ENCODE measurements at regions not wholly inside any gene's neighbourhood (a gene's known extent, or its start where the extent isn't known, plus 50 kb on each side); places are given as distances from the start of the nearest gene placed in this dataset.
"Not testable (repeated sequence)": the region's sequence is repeated elsewhere in the genome, so short reads cannot be mapped to it uniquely, and the experiment has no call there.

DNA sequence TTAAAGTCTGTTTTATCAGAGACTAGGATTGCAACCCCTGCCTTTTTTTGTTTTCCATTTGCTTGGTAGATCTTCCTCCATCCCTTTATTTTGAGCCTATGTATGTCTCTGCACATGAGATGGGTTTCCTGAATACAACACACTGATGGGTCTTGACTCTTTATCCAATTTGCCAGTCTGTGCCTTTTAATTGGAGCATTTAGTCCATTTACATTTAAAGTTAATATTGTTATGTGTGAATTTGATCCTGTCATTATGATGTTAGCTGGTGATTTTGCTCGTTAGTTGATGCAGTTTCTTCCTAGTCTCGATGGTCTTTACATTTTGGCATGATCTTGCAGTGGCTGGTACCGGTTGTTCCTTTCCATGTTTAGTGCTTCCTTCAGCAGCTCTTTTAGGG is 129.1 kb downstream of the FAR1 start:
- TF ChIP-seq, protein P1, sequence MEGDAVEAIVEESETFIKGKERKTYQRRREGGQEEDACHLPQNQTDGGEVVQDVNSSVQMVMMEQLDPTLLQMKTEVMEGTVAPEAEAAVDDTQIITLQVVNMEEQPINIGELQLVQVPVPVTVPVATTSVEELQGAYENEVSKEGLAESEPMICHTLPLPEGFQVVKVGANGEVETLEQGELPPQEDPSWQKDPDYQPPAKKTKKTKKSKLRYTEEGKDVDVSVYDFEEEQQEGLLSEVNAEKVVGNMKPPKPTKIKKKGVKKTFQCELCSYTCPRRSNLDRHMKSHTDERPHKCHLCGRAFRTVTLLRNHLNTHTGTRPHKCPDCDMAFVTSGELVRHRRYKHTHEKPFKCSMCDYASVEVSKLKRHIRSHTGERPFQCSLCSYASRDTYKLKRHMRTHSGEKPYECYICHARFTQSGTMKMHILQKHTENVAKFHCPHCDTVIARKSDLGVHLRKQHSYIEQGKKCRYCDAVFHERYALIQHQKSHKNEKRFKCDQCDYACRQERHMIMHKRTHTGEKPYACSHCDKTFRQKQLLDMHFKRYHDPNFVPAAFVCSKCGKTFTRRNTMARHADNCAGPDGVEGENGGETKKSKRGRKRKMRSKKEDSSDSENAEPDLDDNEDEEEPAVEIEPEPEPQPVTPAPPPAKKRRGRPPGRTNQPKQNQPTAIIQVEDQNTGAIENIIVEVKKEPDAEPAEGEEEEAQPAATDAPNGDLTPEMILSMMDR (IDR thresholded peaks at IDR 0.05) = not testable (repeated sequence)
- TF ChIP-seq POLR2AphosphoS5, EP300, POLR2A (IDR thresholded peaks at IDR 0.05): not testable (repeated sequence)
